Endothelial cell (in vitro differentiated cells): ENCODE measurements at regions not wholly inside any gene's neighbourhood (a gene's known extent, or its start where the extent isn't known, plus 50 kb on each side); places are given as distances from the start of the nearest gene placed in this dataset.

Experiments used
- DNase-seq: peaks from one replicate; pipeline ENCODE4 v3.0.0; 2021; ENCODE audit warnings: low spot score
- H3K27ac Mint-ChIP-seq: one replicate; pipeline ENCODE4 v1.8.0; 2021; ENCODE audit warnings: mixed read lengths, inconsistent platforms; ENCODE audit not compliant: unreplicated experiment
- H3K27me3 Mint-ChIP-seq: one replicate; pipeline ENCODE4 v1.8.0; 2021; ENCODE audit warnings: mild to moderate bottlenecking, moderate library complexity, mixed read lengths, inconsistent platforms; ENCODE audit not compliant: unreplicated experiment
- H3K36me3 Mint-ChIP-seq: one replicate; pipeline ENCODE4 v1.8.0; 2021; ENCODE audit warnings: mild to moderate bottlenecking, low read depth, mixed read lengths, inconsistent platforms; ENCODE audit not compliant: unreplicated experiment
- H3K4me1 Mint-ChIP-seq: one replicate; pipeline ENCODE4 v1.8.0; 2021; ENCODE audit warnings: mild to moderate bottlenecking, mixed read lengths, inconsistent platforms; ENCODE audit not compliant: unreplicated experiment
- H3K4me3 Mint-ChIP-seq: one replicate; pipeline ENCODE4 v1.8.0; 2021; ENCODE audit warnings: mild to moderate bottlenecking, mixed read lengths, inconsistent platforms; ENCODE audit not compliant: unreplicated experiment
- H3K9me3 Mint-ChIP-seq: one replicate; pipeline ENCODE4 v1.8.0; 2021; ENCODE audit warnings: mixed read lengths, inconsistent platforms; ENCODE audit not compliant: unreplicated experiment
- CTCF ChIP-seq: fragments of 200-600 bp; sonication (generic); IDR thresholded peaks from one replicate; pipeline ENCODE4 v1.5.0; 2021; ENCODE audit warnings: antibody characterized with exemption; ENCODE audit not compliant: unreplicated experiment

DNA sequence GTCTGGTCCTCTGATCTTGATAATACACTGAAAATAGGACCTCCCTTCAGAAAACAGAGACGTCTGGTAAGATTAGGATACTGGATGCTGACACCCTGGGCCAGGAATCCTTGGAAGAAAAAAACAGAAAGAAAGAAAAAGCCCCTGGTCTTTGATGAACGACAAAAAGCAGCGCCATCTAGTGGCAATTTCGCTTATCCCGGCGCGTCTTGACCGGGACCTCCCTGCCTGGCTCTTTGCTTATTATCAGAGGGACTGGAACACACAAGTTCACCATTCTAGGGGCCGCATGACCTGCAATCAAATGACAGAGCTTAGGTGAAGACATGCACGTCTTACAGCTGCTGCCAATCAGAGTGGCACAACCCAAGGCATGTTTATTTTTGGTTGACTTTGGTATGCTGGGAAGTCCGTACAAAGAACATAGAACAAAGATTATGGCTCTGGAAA is 114.9 kb upstream of the NFIB start:
- Mint-ChIP-seq H3K4me1 (peaks cover 21% of the 10 kb centered on the region), H3K9me3 (no peaks in the 10 kb centered on the region), H3K4me3 (no peak overlapping the region), H3K27ac (no peak overlapping the region), H3K36me3 (peaks cover 3% of the 10 kb centered on the region), H3K27me3 (peaks cover 3% of the 10 kb centered on the region)
- peak; percentile 83 for DNase-seq
- TF ChIP-seq CTCF: peak; percentile 79

DNA sequence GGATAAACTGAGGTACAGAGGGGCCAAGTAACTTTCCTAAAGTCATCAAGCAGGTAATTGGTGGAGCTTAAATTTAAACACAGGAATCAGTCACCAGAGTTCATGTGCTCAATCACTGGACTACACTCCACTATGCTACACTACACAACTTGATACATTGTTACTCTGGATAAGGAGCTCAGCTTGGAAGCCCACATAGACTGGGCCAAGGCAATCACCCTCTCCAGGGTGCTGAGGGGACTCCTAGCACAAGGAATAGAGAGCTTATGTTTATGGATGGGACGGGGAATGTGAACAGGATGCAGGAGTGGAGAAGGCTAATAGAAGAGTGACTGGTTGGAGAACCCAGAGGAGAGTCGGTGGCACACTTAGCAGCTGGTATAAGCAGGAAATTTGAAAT is 113.5 kb upstream of the NFIB start:
- no peak overlapping the region for H3K4me3 Mint-ChIP-seq
- TF ChIP-seq CTCF: no peak
- peaks cover 10% of the 10 kb centered on the region for H3K4me1 Mint-ChIP-seq
- no peak for DNase-seq
- no peak overlapping the region for H3K27ac Mint-ChIP-seq
- peaks cover 2% of the 10 kb centered on the region for H3K36me3 Mint-ChIP-seq
- H3K27me3 Mint-ChIP-seq: peaks cover 3% of the 10 kb centered on the region
- no peaks in the 10 kb centered on the region for H3K9me3 Mint-ChIP-seq

- H3K4me3 Mint-ChIP-seq: no peak overlapping the region
- H3K4me1 Mint-ChIP-seq: peaks cover 5% of the 10 kb centered on the region
- no peaks in the 10 kb centered on the region for H3K36me3 Mint-ChIP-seq
- no peak for DNase-seq
- no peaks in the 10 kb centered on the region for H3K9me3 Mint-ChIP-seq
- peak overlapping the region; percentile 23 for H3K27ac Mint-ChIP-seq
- H3K27me3 Mint-ChIP-seq: peaks cover 3% of the 10 kb centered on the region
- no peak for TF ChIP-seq CTCF
These were observed 111.0 kb upstream of the NFIB start for GRCh38 chr9:14424983-14425382.

DNA sequence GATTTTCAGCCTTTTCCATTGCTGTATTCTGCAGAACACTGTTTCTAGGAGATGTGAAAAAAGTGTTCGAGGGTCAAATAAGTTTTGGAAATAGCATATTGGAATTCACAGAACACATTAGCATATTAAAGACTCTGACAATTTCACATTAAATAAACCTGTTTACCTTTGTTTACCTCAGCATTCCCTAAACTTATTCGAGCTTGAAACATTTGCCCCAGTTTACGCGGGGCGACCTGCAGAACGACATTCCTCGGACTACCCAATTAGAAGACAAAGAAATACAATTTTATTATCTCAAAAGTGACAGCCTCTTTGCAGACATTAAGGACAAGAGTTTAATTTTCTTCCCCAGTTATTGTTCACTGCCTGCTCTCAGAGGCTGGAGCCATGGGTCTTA is 110.3 kb upstream of the NFIB start:
- peaks cover 5% of the 10 kb centered on the region for H3K4me1 Mint-ChIP-seq
- TF ChIP-seq CTCF: no peak
- no peaks in the 10 kb centered on the region for H3K9me3 Mint-ChIP-seq
- peaks cover 3% of the 10 kb centered on the region for H3K27me3 Mint-ChIP-seq
- H3K36me3 Mint-ChIP-seq: no peaks in the 10 kb centered on the region
- DNase-seq: no peak
- peak overlapping the region; percentile 23 for H3K27ac Mint-ChIP-seq
- H3K4me3 Mint-ChIP-seq: no peak overlapping the region

DNA sequence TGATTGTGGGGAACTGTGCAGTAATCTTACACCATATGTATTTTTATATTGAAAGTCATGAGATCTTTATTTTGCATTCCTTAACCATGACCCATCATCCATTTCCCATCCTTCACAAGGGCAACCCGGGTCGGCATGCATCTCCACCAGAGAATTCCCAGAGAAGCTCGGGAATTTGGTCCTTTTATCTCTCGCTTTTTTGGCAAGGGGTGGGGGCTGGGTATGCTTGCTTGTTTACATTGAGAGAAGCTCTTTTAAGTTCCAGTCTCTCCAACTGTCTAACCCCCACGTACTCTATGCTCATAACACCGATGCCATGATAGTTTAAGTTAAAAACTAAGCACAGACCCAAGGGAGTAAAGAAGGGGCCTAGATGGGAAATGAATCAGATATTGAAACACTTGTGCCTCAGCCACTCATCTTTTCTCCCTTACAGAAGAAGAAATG is 109.9 kb upstream of the NFIB start:
- no peak for DNase-seq
- Mint-ChIP-seq H3K27ac (no peak overlapping the region), H3K4me1 (peaks cover 3% of the 10 kb centered on the region), H3K36me3 (no peaks in the 10 kb centered on the region), H3K27me3 (peaks cover 3% of the 10 kb centered on the region), H3K4me3 (no peak overlapping the region), H3K9me3 (no peaks in the 10 kb centered on the region)
- TF ChIP-seq CTCF: no peak
